ENCODE measurements at regions not wholly inside any gene's neighbourhood (a gene's known extent, or its start where the extent isn't known, plus 50 kb on each side); places are given as distances from the start of the nearest gene placed in this dataset.

DNA sequence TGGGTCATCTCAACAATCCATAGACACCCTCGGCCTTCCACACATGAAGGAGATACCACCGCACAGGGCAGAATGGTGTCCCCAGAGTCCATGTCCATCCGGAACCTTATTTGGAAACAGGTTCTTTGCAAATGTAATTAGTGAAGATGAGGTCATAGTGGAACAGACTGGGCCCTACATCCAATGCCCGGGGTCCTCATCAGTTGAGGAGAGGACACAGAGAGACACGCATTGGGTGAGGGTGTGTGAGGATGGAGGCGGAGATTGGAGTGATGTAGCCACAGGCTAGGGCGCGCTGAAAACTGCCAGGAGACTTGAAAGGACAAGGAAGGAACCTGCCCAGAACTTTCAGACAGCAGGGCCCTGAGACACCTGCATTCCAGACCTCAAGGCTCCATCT lies 169.4 kb downstream of the ENGASE start:
- TF ChIP-seq, protein P1, sequence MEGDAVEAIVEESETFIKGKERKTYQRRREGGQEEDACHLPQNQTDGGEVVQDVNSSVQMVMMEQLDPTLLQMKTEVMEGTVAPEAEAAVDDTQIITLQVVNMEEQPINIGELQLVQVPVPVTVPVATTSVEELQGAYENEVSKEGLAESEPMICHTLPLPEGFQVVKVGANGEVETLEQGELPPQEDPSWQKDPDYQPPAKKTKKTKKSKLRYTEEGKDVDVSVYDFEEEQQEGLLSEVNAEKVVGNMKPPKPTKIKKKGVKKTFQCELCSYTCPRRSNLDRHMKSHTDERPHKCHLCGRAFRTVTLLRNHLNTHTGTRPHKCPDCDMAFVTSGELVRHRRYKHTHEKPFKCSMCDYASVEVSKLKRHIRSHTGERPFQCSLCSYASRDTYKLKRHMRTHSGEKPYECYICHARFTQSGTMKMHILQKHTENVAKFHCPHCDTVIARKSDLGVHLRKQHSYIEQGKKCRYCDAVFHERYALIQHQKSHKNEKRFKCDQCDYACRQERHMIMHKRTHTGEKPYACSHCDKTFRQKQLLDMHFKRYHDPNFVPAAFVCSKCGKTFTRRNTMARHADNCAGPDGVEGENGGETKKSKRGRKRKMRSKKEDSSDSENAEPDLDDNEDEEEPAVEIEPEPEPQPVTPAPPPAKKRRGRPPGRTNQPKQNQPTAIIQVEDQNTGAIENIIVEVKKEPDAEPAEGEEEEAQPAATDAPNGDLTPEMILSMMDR (IDR thresholded peaks at IDR 0.05): no peak
- no peak for TF ChIP-seq POLR2AphosphoS5 (IDR thresholded peaks at IDR 0.05)

All from prostate gland (tissue), 2 donors.